ENCODE measurements at regions not wholly inside any gene's neighbourhood (a gene's known extent, or its start where the extent isn't known, plus 50 kb on each side); places are given as distances from the start of the nearest gene placed in this dataset.
"Not testable (repeated sequence)": the region's sequence is repeated elsewhere in the genome, so short reads cannot be mapped to it uniquely, and the experiment has no call there.

DNA sequence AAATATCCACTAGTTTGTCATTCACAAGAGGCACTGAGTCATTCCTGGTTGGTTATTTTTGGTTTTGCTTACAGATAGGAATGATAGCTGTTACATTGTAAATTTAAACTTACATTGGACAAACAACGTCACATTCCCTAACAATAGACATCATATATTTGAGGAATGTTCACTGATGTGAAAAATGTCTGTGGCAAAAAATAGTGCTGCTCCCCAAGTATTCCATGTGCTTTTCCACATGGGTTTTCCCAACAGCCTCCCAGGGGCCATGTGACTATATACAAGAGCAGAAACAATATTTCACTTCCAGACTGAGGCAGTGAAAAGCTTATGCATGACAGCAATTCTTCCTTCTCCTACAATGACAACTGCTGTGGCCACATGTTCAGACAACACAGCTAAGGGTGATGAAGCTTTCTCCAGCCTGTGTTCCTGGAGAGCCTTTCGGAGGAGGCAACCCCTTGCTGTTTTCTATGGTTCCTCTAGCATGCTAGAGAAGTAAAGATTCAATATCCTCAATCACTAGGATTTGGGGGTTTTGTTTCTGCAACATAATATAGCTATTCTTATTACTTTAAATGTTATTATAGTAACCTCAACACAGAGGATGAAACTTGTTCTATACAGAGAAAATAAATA lies 202.7 kb downstream of the PTH2R start:
- no peaks in the 10 kb centered on the region for H3K27me3 Mint-ChIP-seq (ENCODE audit: low read depth)
- DNase-seq (ENCODE audit: low read depth, low spot score): no peak
- peaks cover 9% of the 10 kb centered on the region for H3K9me3 Mint-ChIP-seq
- no peak overlapping the region for H3K27ac Mint-ChIP-seq (ENCODE audit: unreplicated experiment)
- peaks cover 4% of the 10 kb centered on the region for H3K36me3 Mint-ChIP-seq (ENCODE audit: low read depth)
- TF ChIP-seq CTCF (conservative IDR thresholded peaks at IDR 0.05): no peak
- H3K4me1 Mint-ChIP-seq: no peaks in the 10 kb centered on the region
- no peak overlapping the region for H3K4me3 Mint-ChIP-seq

DNA sequence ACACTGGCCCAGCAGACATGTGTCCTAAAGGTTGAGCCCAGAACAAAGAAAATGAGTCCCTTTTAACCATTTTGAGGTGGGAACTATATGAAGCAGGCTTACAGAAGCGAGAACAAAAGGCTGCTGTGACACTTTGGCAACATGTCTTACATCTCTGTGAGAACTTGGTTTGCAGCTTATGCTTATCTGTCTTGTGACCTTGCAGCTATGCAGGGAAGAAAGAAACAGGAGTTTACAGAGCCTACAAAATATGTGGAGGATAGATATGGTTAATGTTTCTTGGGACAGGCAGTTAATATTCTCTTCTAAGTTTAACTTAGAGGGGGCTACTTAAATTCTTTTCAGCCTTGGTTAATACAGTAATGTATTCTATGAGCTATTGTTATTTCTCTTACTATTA lies 209.1 kb downstream of the PTH2R start:
- not testable (repeated sequence) for H3K4me1 Mint-ChIP-seq; H3K4me3 Mint-ChIP-seq; H3K27me3 Mint-ChIP-seq (ENCODE audit: low read depth)

GRCh38 chr2:208618220-208618619 lies 211.6 kb downstream of the PTH2R start:
- Mint-ChIP-seq H3K4me3 (no peak overlapping the region), H3K4me1 (no peaks in the 10 kb centered on the region), H3K9me3 (peaks cover 5% of the 10 kb centered on the region), H3K36me3 (ENCODE audit: low read depth) (no peaks in the 10 kb centered on the region), H3K27ac (ENCODE audit: unreplicated experiment) (no peak overlapping the region), H3K27me3 (ENCODE audit: low read depth) (no peaks in the 10 kb centered on the region)
- no peak for DNase-seq (ENCODE audit: low read depth, low spot score)
- no peak for TF ChIP-seq CTCF (conservative IDR thresholded peaks at IDR 0.05)

More for the DNA sequence above, 209.1 kb downstream of the PTH2R start:
- not testable (repeated sequence) for DNase-seq (ENCODE audit: low read depth, low spot score); H3K36me3 Mint-ChIP-seq (ENCODE audit: low read depth); H3K27ac Mint-ChIP-seq (ENCODE audit: unreplicated experiment)
- H3K9me3 Mint-ChIP-seq: peaks cover 11% of the 10 kb centered on the region

- no peak overlapping the region for H3K4me3 Mint-ChIP-seq
- H3K36me3 Mint-ChIP-seq (ENCODE audit: low read depth): no peaks in the 10 kb centered on the region
- H3K4me1 Mint-ChIP-seq: no peaks in the 10 kb centered on the region
- H3K27ac Mint-ChIP-seq (ENCODE audit: unreplicated experiment): no peak overlapping the region
- H3K9me3 Mint-ChIP-seq: peaks cover 2% of the 10 kb centered on the region
- DNase-seq (ENCODE audit: low read depth, low spot score): no peak
- no peak for TF ChIP-seq CTCF (conservative IDR thresholded peaks at IDR 0.05)
- H3K27me3 Mint-ChIP-seq (ENCODE audit: low read depth): no peaks in the 10 kb centered on the region
Measured at GRCh38 chr2:208619993-208620392, 213.4 kb downstream of the PTH2R start.

- DNase-seq (ENCODE audit: low read depth, low spot score): no peak
- Mint-ChIP-seq H3K36me3 (ENCODE audit: low read depth) (no peaks in the 10 kb centered on the region), H3K27ac (ENCODE audit: unreplicated experiment) (no peak overlapping the region), H3K9me3 (peaks cover 2% of the 10 kb centered on the region), H3K4me1 (no peaks in the 10 kb centered on the region), H3K4me3 (no peak overlapping the region), H3K27me3 (ENCODE audit: low read depth) (no peaks in the 10 kb centered on the region)
- no peak for TF ChIP-seq CTCF (conservative IDR thresholded peaks at IDR 0.05)
Measured at GRCh38 chr2:208620487-208620978, 213.9 kb downstream of the PTH2R start.

DNA sequence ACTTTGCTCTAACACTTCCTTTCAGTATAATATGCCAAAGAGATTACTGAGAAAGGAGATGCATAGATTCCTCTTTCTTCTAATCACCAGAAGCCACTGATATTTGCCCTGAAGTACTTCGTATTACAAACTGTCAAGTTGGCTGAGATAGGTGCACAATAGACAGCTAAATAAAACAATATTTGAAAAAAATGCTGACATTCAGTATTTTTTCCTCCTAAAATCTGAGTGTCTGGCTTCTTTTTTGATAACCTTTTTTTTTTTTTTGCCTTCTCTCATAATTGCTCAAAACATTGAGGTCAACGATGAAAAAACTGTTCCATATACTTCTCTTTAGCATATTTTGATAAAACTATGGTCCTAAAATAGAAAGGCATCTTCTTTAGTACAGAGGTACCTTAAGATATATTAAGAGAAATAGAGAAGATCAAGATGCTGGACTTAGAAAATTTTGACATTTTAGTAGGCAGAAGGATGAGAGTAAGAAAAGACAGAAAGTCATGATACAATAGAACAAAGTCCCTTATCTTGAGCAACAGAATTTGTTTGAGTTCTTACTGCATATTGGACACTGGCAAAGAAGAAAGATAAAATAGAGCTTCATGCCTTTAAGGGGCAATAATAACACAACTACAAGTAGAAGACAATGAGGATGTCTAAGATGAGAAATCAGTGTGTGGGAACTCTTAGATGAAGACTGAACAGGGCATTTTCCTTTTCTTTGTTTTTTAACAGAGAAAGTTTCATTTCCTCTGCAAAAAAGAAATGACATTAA lies 220.7 kb downstream of the PTH2R start:
- H3K36me3 Mint-ChIP-seq (ENCODE audit: low read depth): no peaks in the 10 kb centered on the region
- no peaks in the 10 kb centered on the region for H3K9me3 Mint-ChIP-seq
- peaks cover 3% of the 10 kb centered on the region for H3K4me1 Mint-ChIP-seq
- no peaks in the 10 kb centered on the region for H3K27me3 Mint-ChIP-seq (ENCODE audit: low read depth)
- no peak overlapping the region for H3K27ac Mint-ChIP-seq (ENCODE audit: unreplicated experiment)
- DNase-seq (ENCODE audit: low read depth, low spot score): no peak
- no peak for TF ChIP-seq CTCF (conservative IDR thresholded peaks at IDR 0.05)
- no peak overlapping the region for H3K4me3 Mint-ChIP-seq

Measured in neural crest cell (in vitro differentiated cells).